HG03469 (cell line): ENCODE measurements at regions not wholly inside any gene's neighbourhood (a gene's known extent, or its start where the extent isn't known, plus 50 kb on each side); places are given as distances from the start of the nearest gene placed in this dataset.

Experiments used
- ATAC-seq: cut with Tn5 transposase; IDR thresholded peaks from one replicate; pipeline ENCODE4 v1.9.1; 2021; ENCODE audit warnings: mild to moderate bottlenecking, moderate library complexity, moderate number of reproducible peaks; ENCODE audit not compliant: unreplicated experiment

DNA sequence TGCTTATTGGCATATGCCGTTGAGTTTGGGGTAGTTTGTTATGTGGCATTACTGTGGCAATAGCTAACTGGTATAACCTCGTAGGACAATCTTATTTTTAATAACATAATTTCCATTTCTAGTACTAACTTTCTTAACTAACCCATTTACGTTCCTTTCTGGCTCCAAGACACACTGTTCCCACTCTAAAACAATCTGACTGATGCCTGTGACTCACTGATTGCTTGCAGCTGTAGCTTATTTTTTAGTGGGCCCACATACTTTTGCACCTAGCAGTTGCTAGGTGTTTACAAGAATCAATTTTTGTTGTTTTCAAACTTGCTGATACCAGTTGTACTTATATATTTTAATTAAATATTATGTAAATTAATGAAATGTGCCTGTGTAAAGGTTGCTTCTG, 52.2 kb downstream of the FAT3 start:
- no peak for ATAC-seq

DNA sequence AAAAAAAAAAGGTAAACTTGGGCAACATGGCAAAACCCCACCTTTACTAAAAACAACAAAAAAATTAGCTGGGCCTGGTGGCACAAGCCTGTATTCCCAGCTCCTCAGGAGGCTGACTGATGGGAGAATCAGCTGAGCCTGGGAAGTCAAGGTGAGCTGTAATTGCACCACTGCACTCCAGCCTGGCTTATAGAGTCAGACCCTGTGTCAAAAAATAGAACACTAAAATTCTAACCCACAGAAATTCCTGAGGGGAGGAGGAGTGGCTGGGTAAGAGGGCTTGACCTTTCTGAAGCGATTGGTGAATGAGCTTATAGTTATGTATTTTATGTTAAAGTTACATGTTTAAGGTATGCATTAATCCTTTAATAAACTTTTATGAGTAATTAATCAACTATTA, 53.3 kb downstream of the FAT3 start:
- ATAC-seq, result no peak

DNA sequence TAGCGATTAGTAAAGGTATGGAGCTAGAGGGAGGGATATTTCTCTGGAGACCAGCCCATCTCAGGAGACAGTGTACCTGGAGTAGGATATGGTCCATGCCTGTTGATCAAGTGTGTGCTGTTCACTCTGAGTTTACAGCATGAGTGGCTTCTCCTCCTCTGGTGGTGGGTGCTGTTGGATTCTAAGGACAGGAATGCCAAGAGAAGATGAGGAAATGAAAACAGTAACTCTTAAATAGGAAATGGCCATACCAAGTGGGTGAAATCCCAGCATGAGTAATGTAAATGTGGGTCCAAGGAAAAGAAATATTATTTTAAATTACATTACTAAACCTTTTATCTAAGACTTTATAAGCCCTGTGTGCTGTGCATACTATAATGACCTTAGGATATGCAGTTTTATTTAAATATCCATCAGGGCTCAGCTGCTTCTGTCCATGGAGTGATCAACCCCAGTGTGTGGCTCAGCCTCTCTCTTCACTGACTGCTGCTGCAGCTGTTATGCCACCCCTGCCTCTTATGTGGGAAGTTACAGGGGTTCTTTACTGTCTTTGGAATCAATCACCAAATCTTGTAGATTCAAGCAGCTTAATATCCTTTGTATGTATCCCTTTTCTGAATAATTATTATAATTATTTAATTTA, 54.3 kb downstream of the FAT3 start:
- ATAC-seq, result no peak

DNA sequence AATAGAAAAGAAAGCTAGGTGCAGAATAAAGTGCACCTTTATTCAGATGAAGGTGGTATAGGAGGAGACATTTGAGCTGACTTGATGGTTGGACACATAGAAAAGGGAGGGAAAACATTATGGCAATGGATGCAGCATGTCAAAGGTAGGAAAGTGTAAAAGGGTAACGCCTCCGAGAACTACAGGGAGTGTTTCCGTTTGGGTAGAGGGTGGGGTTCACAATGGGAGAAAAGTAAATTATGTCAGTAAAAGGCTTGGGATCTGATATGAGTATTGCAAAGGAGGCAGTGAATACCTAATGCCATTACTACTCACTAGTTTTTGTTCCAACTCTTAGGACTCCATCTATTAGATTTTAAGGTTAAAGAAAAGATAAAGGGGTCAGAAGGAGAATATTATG, 59.5 kb downstream of the FAT3 start:
- no peak for ATAC-seq

DNA sequence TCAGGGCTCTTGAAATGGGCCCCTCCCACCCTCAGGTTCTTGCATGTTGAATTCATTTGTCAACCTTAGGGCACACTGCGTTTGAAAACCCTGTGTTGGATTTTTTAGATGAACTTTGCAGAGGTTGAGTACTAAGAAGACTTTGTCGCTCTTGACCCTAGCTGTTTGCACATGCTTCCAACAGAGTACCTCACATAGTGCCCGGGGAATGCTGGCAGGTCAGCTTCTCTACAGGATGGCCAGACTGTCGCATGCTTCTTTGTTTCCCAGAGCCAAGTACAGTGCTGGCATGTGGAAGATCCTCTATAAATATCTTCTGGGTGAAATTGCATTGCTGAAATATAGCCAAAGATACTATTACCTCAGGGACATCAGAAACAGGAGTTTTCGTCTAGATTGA, 59.9 kb downstream of the FAT3 start:
- ATAC-seq, result no peak

DNA sequence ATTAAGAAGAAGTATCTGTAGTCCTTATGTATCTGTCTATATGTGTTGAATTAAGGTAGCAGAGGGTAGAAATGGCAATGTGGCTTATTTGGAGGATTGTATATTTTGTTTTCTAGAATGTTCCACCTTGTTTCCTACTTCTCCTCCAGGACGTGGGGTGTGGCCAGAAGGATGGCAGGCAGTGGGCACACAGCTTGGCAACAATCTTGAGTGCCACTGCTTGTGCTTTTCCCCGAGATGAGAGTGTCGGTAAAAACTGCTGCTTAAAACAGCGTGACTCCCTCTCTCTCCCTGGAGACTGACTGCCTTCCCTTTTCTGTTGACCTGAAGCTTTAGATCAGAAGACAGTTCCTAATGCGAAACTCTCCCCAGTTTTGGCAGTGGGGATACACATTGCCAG, 61.2 kb downstream of the FAT3 start:
- ATAC-seq, result no peak

DNA sequence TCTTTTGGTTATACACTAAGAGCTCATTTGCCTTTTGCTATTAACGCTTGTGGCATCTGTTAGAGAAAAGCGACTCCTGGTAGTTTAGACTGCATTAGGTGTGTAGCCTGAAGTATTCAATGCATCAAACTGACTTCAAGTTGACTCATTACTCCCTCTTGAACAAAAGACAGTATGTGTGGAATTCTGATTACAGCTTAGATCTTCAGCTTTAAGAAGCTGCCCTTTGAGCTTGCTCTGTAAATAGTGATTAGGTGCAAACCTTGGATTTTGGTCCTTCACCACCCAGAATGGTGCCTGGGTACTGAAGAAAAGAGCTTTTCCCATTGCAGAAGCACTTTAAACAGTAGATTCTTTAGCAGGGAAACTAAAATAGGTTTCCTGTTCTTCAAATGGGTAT, 62.1 kb downstream of the FAT3 start:
- no peak for ATAC-seq

DNA sequence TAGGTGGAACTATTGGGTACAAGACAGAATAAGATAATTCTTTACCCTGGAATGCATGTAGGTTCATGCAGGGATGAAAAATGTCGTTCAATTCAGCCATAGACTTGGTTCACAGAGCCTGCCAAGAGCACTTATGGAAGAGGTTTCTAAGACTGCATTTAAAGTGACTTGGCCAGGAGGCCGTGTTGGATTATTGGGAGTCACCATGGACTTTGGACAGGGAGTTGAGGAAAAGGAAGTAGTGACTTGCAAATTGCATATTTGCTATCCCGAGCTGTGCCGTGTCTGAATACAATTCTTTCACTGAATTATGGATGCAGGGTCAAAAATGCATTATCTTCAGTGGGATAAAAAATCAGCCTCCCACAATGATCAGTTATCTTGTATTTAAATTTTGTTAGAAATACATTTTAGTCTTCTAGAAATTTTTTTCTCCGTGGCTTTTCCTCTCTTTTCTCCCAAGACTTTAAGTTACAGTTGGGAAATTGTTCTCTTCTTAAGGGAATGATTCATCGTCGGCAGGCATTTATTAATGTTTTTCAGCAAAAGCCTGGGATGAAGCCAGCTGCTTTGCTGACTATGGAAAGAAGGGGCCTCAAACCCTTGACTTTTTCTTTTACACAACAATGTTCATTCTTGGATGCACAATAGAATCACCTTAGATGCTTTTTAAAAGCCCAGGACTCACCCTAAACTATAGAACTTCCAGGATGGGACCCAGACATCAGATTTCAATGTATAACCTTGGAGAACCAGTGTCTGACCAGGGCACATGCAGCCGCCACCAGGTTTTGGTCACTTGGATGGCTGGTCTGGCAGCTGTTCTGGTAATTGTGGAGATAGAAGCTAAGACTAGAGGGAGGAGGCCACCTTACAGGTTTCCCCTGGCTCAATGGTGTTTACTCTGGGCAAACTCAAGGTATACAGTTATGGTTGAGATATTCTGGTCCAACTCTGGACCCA, 70.8 kb downstream of the FAT3 start:
- no peak for ATAC-seq

DNA sequence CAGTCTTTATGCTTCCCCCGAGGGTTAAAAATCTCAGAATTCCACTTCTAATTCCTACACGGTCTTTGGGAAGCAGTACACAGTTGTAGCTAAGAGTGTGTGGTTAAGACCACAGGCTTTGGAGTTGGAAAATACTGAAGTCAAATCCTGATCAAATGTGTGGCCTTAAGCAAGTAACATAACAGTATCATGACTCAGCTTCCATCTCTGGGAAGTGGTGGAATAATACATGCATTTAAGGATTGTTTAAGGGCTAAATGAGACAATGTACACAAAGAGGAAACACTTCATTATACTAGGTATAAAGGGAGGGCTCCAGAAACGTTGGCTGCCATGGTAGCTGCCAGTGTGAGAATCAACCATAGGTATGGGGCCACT, 71.5 kb downstream of the FAT3 start:
- no peak for ATAC-seq

DNA sequence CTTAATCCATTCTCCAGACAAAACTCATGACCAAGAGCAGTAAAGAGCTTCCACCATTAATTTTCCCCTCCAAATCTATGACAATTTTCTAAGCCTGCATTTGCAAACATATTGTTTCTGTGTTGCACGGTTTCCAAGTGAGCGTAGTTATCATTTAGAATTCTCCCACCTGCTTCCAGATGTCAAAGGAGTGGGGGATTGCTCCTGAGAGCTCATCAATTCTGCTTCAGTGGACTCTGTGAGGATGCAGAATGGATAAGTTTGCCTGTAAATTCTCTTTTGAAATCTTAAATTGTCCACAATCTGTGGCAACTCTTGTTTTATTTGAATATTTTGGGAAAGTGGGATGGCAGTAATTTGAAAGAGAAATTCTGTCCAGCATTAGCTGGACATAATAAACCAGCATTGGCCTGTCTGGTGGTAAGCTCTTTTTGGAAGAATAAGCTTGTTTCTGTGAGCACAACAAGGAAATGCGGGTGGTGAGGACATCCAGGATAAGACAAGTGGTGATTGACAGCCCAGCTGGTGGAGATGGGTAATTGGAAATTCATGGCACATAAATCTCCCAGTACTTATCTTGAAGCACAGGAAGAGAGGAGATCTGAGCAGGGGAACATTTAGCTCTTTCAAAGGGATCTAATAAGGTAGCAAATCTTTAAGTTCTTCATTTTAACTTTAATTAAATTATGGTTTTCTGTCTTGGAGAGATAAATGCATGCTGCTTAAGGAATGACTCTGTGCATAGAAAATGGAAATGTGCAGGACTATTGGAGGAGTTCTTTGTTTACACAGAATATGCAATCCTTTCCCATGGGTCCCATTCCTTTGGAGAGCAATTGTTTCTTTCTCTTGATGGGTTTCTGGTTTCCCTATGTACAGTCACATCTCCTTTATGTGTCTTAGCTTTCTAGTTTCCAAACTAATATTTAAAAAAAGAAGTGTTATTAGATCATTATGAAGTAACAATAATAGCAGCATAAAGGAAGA, 73.2 kb downstream of the FAT3 start:
- no peak for ATAC-seq

DNA sequence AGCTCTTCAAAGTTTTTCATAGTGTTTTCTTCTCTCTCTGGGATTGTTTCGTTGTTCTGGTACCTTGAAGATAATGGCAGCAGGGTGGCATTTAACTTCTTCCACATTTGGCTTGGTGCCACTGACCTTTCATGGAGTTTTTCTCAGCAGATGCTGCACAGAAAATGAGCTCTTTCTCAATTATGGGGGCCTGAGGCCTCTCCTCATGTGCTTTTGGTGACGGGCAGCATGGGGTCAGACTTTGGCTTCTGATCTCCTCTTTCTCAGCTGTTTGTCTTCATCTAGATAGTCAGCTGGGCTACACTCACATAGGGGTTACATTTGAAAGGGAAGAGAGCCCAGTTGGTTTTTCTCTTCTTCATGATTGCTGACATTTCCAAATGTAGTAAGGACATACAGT, 76.3 kb downstream of the FAT3 start:
- ATAC-seq, result no peak

DNA sequence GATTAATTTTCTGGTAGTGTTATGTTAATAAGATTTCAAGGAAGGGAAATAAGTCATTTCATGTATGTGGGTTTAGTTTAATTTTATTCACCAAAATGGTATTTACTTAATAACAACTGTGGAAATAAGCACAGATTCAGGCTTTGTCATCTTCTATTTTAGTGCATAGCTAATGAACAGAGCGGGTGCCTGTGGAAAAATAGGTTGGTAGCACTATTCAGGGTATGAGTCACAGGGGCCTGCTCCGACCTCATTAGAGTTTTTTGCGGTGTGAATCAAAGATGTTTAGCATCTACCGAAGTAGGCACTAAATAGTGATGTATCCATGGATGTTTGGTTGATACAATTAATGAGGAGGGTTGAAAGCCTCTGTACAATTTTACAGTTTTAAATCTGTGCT, 78.2 kb downstream of the FAT3 start:
- no peak for ATAC-seq

DNA sequence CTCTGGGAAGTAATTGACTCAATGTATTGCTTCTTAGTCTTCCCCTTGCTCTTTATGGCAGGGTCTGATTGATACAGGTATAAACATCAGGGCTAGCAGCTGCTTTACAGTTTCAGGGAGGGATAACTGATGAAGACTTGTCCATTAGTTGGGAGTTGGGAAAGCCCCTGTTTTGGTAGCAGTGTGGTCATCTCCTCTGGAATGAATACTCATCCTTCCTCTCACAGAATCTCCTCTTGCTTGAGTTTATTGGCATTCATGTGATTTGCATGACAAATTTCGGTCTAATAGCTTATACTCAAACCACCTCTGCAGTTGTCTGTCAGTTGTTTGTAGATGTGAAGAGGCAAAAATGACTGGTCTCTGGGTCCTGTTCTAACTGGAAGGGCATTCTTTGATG, 79.7 kb downstream of the FAT3 start:
- no peak for ATAC-seq

DNA sequence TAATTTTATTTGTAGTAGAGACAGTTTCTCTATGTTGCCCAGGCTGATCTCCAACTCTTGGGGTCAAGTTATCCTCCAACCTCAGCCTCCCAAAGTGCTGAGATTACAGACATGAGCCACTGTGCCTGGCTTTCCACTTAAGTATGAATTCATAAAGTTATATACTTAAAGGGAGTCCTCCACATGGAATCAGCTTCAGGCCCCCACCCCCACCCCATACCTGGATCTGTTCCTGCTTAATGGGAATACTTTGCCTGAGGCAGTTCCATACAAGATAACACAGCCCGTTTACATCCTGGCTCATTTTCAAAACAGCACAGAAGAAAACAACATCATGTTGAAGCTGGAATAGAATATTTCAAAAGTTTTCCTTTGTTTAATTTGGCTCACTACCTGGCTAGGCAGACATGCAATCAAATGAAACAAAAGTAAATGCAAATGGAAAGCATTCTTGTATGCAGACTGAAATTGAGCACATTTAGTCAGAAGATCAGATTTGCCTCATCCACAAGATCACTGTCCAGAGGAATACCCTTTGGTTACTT, 82.4 kb downstream of the FAT3 start:
- no peak for ATAC-seq

DNA sequence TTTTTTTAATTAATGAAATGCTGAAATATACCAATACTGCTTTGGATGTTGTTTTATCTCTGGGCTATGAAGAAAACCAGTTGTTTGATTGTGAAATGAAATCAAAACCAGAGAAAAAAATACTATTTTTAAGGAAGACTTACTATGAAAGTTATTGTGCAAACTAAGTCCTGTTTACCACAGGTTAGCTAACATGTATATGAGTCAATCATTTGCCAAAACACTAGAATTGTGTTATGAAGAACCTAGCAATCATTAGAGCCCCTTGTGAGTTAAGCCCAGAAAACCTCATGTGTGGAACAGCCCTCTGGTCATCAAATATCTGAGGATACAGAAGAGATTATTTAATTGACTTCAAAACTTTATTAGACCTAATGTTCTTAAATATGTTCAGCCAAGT, 83.7 kb downstream of the FAT3 start:
- no peak for ATAC-seq

DNA sequence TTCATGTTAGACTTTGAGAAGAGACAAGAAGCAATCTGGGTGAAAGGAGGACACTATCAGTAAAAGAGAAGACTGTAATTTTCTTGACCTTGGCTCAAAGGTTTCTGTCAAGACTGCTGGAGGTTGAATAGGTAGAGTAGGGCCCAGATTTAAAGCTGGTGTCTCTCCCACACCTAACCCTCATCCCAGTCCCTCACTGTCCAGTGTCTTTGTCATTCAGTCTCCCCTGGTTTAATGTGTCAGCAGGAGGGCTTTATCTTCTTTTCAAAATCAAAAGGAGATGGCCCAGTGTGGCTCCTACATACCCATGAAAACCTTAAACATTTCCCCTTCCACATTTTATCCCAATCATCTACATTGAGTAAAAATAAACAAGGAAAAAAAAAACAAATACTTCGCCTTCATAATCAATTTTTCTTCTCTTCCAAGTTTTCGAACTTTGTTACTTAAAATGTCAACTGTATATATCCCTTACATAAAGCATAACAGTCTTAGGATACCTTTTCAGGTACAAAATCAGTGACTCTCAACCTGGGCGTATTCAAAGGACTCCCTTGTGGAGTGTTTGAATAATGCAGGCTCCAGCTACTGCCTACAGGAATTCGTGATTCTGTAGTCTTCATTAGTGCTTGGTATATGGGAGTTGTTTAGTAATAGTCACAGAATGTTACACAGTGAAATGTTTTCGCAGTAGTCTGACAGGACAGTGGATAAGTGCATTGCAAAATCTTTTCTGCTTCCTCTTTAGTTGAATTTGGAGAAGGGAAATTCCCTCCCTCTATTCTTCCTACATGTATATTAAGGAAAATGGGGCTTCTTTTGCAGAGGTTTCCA, 87.2 kb downstream of the FAT3 start:
- ATAC-seq, result no peak

DNA sequence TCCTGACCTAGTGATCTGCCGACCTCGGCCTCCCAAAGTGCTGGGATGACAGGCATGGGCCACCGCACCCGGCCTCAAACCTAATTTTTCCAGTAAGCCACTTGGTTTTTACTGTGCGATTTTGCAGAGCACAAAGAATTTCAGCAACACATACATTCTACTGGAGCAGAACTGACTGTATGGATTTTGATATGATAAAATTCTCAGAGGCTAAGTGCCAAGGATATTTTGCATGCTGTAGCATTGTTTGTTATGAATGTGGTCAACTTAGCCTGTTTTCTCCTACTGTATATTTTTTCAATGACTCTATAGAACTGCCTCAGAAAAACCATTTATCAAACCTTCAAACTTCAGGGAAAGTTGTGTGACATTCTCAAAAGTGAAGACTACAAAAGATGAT, 89.2 kb downstream of the FAT3 start:
- no peak for ATAC-seq

DNA sequence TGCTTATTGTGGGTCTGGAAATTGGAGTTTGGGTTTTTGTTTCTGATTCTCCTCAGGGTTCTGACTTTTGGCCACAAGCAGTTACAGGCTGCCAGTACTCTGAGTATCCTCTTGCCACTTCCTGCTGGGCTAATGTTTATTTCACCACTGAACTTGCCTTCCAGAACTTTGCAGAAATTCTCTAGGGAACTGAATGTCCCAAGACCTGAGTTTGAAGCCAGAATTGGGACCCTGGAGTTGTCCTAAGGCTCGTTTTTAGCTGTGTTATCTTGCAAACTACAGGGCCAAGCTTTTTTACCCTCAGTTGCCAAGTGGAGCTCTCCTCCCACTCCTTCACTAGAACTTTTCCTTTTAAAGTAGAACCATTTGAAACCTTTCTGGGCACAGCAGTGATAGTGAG, 89.9 kb downstream of the FAT3 start:
- ATAC-seq, result no peak

DNA sequence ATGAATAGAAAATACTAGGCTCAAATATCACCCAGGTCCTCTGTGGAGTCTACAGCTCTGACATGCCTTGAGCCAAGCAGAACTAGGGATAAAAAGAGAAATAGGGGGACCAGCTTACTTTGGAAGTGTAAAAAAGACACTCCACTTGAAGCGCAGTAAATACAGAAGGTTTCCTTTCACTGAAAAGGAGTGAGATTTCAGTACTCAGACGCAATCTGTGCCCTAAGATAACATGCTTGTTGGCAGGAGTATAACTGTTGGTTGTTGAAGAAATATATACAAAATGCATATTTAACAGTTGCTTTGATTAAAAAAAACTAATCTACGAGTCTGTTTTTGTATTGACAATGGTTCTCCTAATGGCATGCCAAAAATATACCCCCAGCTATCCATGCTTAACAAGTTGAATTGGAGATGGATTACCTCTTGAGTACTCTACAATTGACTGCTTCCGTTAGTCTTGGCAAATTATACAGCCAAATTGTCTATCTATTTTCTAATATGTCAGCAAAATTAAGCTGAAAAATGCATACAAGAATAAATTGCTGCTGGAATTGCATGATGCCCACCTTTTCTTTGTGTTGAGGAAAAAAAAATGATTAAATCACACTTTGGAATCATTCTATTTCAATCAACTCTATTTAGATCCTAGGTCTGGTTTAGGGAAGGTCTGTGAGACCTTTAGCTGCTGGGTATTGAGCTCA, 91.6 kb downstream of the FAT3 start:
- ATAC-seq, result no peak

DNA sequence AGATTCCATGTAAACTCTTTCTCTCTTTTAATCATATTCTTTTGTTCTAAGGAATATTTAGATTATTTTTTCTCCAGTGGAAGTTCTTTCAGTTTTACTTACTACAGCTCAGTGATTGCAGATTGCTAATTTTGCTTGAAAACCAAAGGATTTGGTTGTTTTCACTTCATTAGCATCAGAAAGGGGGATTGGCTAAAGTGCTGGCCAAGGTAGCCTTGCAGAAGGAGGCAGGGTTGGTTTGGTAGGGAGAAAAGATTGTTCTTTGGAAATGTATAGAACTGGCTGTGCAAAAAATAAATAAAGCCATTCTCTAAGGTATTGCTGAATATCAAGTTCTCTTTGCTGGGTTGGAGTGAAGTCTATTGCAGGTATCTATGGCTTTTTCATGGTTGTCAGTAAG, 92.6 kb downstream of the FAT3 start:
- ATAC-seq, result no peak
